AG04450 (cell line): ENCODE measurements at regions not wholly inside any gene's neighbourhood (a gene's known extent, or its start where the extent isn't known, plus 50 kb on each side); places are given as distances from the start of the nearest gene placed in this dataset.

ENCODE experiments used
- CTCF ChIA-PET: fragments of 300-600, 350-600 bp; formaldehyde crosslinking; extraction: SDS; loops from one replicate; lab custom pipeline; 2022; ENCODE audit warnings: antibody characterized with exemption, inconsistent platforms; lab: Charles Lee
- POLR2A ChIA-PET: fragments of 350-600 bp; formaldehyde crosslinking; extraction: SDS; loops from one replicate; lab custom pipeline; 2021; ENCODE audit warnings: antibody characterized with exemption, inconsistent platforms; lab: Yijun Ruan, JAX
- DNase-seq: peaks from one replicate; pipeline ENCODE4 v3.0.0-alpha.2; 2011; ENCODE audit warnings: low read depth, low spot score
- H3K27ac ChIP-seq: one replicate; pipeline ENCODE4 v1.5.1; 2012; ENCODE audit warnings: low read depth, low read length, control low read depth
- H3K27me3 ChIP-seq: one replicate; pipeline ENCODE4 v1.6.0; 2012; ENCODE audit warnings: low read length; ENCODE audit not compliant: control insufficient read depth, insufficient read depth
- H3K4me3 ChIP-seq: 2 replicates; pipeline ENCODE4 v1.5.1; 2011; ENCODE audit warnings: mild to moderate bottlenecking, low read depth, low read length, control low read depth
- H3K9me3 ChIP-seq: 2 replicates; pipeline ENCODE4 v1.5.1; 2012; ENCODE audit warnings: low read length; ENCODE audit not compliant: control insufficient read depth, insufficient read depth
- TF ChIP-seq, protein P1 (sequence below): IDR thresholded peaks from 2 replicates; pipeline ENCODE4 v1.5.1; 2011; ENCODE audit warnings: low read depth, low read length, control low read depth, inconsistent platforms

DNA sequence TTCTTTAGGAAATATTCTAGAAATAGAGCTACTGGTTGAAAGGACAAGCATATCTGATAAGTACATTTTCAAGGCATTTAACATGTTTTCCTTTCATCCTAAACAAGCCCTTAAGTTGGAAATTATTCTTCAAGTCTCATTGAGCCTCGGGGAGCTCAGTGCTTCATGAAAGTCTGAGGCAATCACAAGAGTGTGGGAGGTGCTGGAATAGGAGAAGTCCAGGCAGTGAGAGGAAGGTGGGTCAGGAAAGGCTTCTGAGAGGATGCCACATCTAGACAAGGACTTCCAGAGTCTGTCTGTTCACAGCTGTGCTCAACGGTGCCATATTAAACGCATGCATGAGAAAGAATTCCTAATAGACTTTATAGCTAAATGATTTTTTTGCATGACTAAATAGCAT lies 69.8 kb downstream of the CD83 start:
- ChIA-PET POLR2A (no interaction called here), CTCF (interaction anchor here (0.8 kb wide), 1 partner anchor 24 kb away, joined by 3 read pairs; no protein-coding TSS in a partner anchor)
- DNase-seq: no peak
- no peaks in the 10 kb centered on the region; the same call in 1 of the 2 replicates for H3K9me3 ChIP-seq
- no peak overlapping the region for H3K27ac ChIP-seq
- H3K4me3 ChIP-seq: no peak overlapping the region
- TF ChIP-seq, protein P1, sequence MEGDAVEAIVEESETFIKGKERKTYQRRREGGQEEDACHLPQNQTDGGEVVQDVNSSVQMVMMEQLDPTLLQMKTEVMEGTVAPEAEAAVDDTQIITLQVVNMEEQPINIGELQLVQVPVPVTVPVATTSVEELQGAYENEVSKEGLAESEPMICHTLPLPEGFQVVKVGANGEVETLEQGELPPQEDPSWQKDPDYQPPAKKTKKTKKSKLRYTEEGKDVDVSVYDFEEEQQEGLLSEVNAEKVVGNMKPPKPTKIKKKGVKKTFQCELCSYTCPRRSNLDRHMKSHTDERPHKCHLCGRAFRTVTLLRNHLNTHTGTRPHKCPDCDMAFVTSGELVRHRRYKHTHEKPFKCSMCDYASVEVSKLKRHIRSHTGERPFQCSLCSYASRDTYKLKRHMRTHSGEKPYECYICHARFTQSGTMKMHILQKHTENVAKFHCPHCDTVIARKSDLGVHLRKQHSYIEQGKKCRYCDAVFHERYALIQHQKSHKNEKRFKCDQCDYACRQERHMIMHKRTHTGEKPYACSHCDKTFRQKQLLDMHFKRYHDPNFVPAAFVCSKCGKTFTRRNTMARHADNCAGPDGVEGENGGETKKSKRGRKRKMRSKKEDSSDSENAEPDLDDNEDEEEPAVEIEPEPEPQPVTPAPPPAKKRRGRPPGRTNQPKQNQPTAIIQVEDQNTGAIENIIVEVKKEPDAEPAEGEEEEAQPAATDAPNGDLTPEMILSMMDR: no peak
- H3K27me3 ChIP-seq: peaks cover 25% of the 10 kb centered on the region

DNA sequence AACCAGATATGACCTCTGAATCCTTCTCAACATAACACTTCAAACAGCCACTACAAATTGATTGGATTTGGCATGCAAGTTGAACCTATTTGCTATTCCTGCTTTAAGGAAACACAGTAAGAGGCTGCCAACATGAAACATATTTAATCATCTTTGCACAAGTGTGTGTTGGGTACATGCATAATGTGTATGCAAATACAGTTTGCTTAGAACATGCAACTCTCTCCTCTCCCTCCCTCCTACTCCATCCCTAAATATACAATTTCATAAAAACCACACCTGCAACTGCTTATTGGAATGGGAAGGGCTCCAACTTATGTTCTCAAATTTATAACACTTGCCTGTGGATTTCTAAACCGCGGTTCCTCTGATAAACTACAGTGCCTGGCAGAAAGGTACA lies 71.5 kb downstream of the CD83 start:
- no peak overlapping the region for H3K4me3 ChIP-seq
- peaks cover 28% of the 10 kb centered on the region for H3K27me3 ChIP-seq
- CTCF ChIA-PET: no interaction called here
- POLR2A ChIA-PET: no interaction called here
- DNase-seq: no peak
- H3K9me3 ChIP-seq: no peaks in the 10 kb centered on the region; the same call in 1 of the 2 replicates
- H3K27ac ChIP-seq: no peak overlapping the region
- TF ChIP-seq, protein P1: no peak

DNA sequence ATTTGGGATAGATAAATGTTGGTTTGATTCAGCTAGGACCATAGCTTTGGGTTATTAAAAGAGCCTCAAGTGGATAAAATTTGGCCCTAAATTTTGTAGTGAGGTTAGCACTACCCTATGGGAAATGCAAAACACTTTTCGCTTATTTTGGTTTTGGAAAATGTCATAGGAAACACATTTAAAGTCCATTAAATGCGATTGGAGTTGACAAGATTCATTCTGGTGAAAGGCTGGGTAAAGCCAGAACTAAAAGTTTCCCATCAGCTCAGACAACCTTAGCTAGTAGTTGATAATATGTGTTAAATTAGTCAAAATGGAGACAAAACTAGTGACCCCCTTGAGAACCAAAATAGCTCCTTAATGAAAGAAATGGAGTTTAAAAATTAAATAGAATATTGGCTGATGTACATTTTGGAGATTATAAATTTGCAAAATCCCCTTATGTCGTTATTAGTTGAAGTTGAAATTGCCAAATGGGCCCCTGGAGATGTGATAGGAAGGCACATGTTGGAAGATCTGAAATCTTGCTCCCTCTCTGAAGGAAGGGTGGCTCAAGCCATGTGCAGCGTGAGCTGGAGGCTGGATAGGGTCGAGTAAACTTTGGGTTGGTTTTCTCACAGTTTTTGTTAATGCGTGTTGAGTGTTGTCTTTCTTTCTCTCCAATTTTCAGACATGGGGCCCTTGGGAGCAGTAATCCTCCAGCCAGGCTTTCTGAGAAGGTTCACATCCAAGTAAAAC lies 72.8 kb downstream of the CD83 start:
- DNase-seq: no peak
- no peak overlapping the region for H3K4me3 ChIP-seq
- ChIA-PET POLR2A (no interaction called here), CTCF (no interaction called here)
- TF ChIP-seq, protein P1: no peak
- no peaks in the 10 kb centered on the region; the same call in 1 of the 2 replicates for H3K9me3 ChIP-seq
- H3K27ac ChIP-seq: no peak overlapping the region
- H3K27me3 ChIP-seq: peaks cover 29% of the 10 kb centered on the region

DNA sequence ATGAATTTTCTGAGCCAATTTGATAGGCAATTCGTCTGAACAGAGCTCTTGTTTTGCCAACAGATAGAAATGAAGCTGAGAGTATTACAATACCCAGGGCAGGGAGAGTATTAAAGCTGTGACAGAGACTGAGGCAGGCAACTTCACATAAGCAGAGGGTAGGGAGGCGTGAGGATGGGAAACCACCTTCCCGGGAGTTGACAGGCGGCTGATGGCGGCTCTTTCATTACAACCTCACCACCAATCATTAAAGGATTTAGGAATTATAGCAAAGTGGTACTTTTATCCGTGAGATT lies 73.3 kb downstream of the CD83 start:
- H3K27me3 ChIP-seq: peaks cover 31% of the 10 kb centered on the region
- H3K27ac ChIP-seq: no peak overlapping the region
- POLR2A ChIA-PET: no interaction called here
- no peaks in the 10 kb centered on the region for H3K9me3 ChIP-seq
- TF ChIP-seq, protein P1: no peak
- CTCF ChIA-PET: no interaction called here
- no peak for DNase-seq
- no peak overlapping the region for H3K4me3 ChIP-seq

DNA sequence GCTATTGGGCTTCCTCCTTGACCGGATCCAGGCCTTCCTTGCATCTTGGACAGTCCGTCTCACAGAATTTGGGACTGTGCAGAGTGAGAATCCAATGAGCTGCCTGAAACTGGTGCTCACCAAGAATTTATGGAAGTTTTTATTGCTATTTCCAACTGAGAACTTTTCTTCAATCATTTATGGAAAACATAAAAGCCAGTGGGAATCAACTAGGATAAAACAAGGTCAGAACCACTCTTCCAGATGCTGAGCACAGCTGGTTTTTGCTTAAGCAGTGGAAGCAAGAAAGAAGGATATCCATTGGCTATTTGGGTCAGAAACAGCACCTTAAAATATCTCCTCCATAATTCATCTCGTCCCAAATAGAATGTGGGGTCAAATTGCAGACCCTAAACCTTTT lies 74.2 kb downstream of the CD83 start:
- Histone ChIP-seq H3K27ac (no peak overlapping the region), H3K27me3 (peaks cover 33% of the 10 kb centered on the region), H3K9me3 (no peaks in the 10 kb centered on the region), H3K4me3 (no peak overlapping the region)
- POLR2A ChIA-PET: no interaction called here
- TF ChIP-seq, protein P1: no peak
- CTCF ChIA-PET: no interaction called here
- no peak for DNase-seq
